ENCODE measurements at regions not wholly inside any gene's neighbourhood (a gene's known extent, or its start where the extent isn't known, plus 50 kb on each side); places are given as distances from the start of the nearest gene placed in this dataset.

DNA sequence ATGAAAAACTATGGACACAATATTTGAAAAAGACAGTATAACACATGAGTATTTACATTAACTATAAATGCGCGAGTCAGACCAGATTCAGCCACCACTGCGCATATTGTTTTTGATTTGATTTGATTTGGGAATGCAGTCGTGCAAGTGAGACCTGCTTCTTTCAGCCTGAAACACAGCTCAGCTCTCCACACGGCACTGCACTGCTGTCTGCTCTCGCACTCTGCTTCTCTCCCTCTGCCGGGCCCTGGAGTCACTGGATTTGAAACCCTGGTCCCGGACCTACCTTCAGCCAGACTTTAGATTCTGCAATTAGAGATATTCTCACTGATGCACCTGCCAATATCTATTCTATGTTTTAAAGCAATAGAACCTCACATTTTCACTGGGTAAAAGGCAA, 143.9 kb upstream of the TMEM132C start:
- CTCF ChIA-PET, result no interaction called here
- Mint-ChIP-seq H3K27ac (no peak overlapping the region), H3K4me3 (no peak overlapping the region), H3K36me3 (peaks cover 45% of the 10 kb centered on the region), H3K4me1 (no peaks in the 10 kb centered on the region), H3K9me3 (peaks cover 64% of the 10 kb centered on the region), H3K27me3 (ENCODE audit: low read depth) (no peaks in the 10 kb centered on the region)
- TF ChIP-seq, protein P1, sequence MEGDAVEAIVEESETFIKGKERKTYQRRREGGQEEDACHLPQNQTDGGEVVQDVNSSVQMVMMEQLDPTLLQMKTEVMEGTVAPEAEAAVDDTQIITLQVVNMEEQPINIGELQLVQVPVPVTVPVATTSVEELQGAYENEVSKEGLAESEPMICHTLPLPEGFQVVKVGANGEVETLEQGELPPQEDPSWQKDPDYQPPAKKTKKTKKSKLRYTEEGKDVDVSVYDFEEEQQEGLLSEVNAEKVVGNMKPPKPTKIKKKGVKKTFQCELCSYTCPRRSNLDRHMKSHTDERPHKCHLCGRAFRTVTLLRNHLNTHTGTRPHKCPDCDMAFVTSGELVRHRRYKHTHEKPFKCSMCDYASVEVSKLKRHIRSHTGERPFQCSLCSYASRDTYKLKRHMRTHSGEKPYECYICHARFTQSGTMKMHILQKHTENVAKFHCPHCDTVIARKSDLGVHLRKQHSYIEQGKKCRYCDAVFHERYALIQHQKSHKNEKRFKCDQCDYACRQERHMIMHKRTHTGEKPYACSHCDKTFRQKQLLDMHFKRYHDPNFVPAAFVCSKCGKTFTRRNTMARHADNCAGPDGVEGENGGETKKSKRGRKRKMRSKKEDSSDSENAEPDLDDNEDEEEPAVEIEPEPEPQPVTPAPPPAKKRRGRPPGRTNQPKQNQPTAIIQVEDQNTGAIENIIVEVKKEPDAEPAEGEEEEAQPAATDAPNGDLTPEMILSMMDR (IDR thresholded peaks at IDR 0.05), result no peak
- TF ChIP-seq E2F5 (CRISPR knock-in tag; IDR thresholded peaks at IDR 0.05) (no peak), NFATC4 (CRISPR knock-in tag; IDR thresholded peaks at IDR 0.05) (no peak)
- TF ChIP-seq, protein P2, sequence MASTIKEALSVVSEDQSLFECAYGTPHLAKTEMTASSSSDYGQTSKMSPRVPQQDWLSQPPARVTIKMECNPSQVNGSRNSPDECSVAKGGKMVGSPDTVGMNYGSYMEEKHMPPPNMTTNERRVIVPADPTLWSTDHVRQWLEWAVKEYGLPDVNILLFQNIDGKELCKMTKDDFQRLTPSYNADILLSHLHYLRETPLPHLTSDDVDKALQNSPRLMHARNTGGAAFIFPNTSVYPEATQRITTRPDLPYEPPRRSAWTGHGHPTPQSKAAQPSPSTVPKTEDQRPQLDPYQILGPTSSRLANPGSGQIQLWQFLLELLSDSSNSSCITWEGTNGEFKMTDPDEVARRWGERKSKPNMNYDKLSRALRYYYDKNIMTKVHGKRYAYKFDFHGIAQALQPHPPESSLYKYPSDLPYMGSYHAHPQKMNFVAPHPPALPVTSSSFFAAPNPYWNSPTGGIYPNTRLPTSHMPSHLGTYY (CRISPR knock-in tag; IDR thresholded peaks at IDR 0.05), result no peak
- TF ChIP-seq, protein P3, sequence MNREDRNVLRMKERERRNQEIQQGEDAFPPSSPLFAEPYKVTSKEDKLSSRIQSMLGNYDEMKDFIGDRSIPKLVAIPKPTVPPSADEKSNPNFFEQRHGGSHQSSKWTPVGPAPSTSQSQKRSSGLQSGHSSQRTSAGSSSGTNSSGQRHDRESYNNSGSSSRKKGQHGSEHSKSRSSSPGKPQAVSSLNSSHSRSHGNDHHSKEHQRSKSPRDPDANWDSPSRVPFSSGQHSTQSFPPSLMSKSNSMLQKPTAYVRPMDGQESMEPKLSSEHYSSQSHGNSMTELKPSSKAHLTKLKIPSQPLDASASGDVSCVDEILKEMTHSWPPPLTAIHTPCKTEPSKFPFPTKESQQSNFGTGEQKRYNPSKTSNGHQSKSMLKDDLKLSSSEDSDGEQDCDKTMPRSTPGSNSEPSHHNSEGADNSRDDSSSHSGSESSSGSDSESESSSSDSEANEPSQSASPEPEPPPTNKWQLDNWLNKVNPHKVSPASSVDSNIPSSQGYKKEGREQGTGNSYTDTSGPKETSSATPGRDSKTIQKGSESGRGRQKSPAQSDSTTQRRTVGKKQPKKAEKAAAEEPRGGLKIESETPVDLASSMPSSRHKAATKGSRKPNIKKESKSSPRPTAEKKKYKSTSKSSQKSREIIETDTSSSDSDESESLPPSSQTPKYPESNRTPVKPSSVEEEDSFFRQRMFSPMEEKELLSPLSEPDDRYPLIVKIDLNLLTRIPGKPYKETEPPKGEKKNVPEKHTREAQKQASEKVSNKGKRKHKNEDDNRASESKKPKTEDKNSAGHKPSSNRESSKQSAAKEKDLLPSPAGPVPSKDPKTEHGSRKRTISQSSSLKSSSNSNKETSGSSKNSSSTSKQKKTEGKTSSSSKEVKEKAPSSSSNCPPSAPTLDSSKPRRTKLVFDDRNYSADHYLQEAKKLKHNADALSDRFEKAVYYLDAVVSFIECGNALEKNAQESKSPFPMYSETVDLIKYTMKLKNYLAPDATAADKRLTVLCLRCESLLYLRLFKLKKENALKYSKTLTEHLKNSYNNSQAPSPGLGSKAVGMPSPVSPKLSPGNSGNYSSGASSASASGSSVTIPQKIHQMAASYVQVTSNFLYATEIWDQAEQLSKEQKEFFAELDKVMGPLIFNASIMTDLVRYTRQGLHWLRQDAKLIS (CRISPR knock-in tag; IDR thresholded peaks at IDR 0.05; ENCODE audit: borderline replicate concordance), result no peak
- DNase-seq (ENCODE audit: low spot score), result no peak
- ATAC-seq, result no peak
- POLR2A ChIA-PET, result no interaction called here

GRCh38 chr12:128131955-128132354, 135.0 kb upstream of the TMEM132C start:
- ChIA-PET POLR2A (no interaction called here), CTCF (no interaction called here)
- Mint-ChIP-seq H3K27me3 (ENCODE audit: low read depth) (peaks cover 16% of the 10 kb centered on the region), H3K4me3 (no peak overlapping the region), H3K4me1 (no peaks in the 10 kb centered on the region), H3K36me3 (peaks cover 75% of the 10 kb centered on the region), H3K9me3 (peaks cover 84% of the 10 kb centered on the region), H3K27ac (no peak overlapping the region)
- no peak for DNase-seq (ENCODE audit: low spot score)
- ATAC-seq, result no peak
- no peak for TF ChIP-seq CBFB (CRISPR knock-in tag; IDR thresholded peaks at IDR 0.05; ENCODE audit: low read depth)

GRCh38 chr12:128133321-128134073, 133.5 kb upstream of the TMEM132C start:
- peaks cover 16% of the 10 kb centered on the region for H3K27me3 Mint-ChIP-seq (ENCODE audit: low read depth)
- H3K9me3 Mint-ChIP-seq, result peaks cover 89% of the 10 kb centered on the region
- H3K4me1 Mint-ChIP-seq, result no peaks in the 10 kb centered on the region
- POLR2A ChIA-PET, result no interaction called here
- no peak overlapping the region for H3K27ac Mint-ChIP-seq
- no peak for ATAC-seq
- peaks cover 80% of the 10 kb centered on the region for H3K36me3 Mint-ChIP-seq
- H3K4me3 Mint-ChIP-seq, result no peak overlapping the region
- no peak for DNase-seq (ENCODE audit: low spot score)
- CTCF ChIA-PET, result no interaction called here
- TF ChIP-seq, protein P4, sequence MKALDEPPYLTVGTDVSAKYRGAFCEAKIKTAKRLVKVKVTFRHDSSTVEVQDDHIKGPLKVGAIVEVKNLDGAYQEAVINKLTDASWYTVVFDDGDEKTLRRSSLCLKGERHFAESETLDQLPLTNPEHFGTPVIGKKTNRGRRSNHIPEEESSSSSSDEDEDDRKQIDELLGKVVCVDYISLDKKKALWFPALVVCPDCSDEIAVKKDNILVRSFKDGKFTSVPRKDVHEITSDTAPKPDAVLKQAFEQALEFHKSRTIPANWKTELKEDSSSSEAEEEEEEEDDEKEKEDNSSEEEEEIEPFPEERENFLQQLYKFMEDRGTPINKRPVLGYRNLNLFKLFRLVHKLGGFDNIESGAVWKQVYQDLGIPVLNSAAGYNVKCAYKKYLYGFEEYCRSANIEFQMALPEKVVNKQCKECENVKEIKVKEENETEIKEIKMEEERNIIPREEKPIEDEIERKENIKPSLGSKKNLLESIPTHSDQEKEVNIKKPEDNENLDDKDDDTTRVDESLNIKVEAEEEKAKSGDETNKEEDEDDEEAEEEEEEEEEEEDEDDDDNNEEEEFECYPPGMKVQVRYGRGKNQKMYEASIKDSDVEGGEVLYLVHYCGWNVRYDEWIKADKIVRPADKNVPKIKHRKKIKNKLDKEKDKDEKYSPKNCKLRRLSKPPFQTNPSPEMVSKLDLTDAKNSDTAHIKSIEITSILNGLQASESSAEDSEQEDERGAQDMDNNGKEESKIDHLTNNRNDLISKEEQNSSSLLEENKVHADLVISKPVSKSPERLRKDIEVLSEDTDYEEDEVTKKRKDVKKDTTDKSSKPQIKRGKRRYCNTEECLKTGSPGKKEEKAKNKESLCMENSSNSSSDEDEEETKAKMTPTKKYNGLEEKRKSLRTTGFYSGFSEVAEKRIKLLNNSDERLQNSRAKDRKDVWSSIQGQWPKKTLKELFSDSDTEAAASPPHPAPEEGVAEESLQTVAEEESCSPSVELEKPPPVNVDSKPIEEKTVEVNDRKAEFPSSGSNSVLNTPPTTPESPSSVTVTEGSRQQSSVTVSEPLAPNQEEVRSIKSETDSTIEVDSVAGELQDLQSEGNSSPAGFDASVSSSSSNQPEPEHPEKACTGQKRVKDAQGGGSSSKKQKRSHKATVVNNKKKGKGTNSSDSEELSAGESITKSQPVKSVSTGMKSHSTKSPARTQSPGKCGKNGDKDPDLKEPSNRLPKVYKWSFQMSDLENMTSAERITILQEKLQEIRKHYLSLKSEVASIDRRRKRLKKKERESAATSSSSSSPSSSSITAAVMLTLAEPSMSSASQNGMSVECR (CRISPR knock-in tag; IDR thresholded peaks at IDR 0.05; ENCODE audit: borderline replicate concordance), result no peak
- TF ChIP-seq MYBL2 (CRISPR knock-in tag; IDR thresholded peaks at IDR 0.05) (no peak), TEAD1 (CRISPR knock-in tag; IDR thresholded peaks at IDR 0.05) (no peak), JAZF1 (CRISPR knock-in tag; IDR thresholded peaks at IDR 0.05) (no peak), HMGA2 (CRISPR knock-in tag; IDR thresholded peaks at IDR 0.05) (no peak), NR1H2 (CRISPR knock-in tag; IDR thresholded peaks at IDR 0.05) (no peak), ZNF423 (CRISPR knock-in tag; IDR thresholded peaks at IDR 0.05) (no peak), NR2C2 (CRISPR knock-in tag; IDR thresholded peaks at IDR 0.05) (no peak)
- TF ChIP-seq, protein P5, sequence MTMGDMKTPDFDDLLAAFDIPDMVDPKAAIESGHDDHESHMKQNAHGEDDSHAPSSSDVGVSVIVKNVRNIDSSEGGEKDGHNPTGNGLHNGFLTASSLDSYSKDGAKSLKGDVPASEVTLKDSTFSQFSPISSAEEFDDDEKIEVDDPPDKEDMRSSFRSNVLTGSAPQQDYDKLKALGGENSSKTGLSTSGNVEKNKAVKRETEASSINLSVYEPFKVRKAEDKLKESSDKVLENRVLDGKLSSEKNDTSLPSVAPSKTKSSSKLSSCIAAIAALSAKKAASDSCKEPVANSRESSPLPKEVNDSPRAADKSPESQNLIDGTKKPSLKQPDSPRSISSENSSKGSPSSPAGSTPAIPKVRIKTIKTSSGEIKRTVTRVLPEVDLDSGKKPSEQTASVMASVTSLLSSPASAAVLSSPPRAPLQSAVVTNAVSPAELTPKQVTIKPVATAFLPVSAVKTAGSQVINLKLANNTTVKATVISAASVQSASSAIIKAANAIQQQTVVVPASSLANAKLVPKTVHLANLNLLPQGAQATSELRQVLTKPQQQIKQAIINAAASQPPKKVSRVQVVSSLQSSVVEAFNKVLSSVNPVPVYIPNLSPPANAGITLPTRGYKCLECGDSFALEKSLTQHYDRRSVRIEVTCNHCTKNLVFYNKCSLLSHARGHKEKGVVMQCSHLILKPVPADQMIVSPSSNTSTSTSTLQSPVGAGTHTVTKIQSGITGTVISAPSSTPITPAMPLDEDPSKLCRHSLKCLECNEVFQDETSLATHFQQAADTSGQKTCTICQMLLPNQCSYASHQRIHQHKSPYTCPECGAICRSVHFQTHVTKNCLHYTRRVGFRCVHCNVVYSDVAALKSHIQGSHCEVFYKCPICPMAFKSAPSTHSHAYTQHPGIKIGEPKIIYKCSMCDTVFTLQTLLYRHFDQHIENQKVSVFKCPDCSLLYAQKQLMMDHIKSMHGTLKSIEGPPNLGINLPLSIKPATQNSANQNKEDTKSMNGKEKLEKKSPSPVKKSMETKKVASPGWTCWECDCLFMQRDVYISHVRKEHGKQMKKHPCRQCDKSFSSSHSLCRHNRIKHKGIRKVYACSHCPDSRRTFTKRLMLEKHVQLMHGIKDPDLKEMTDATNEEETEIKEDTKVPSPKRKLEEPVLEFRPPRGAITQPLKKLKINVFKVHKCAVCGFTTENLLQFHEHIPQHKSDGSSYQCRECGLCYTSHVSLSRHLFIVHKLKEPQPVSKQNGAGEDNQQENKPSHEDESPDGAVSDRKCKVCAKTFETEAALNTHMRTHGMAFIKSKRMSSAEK (CRISPR knock-in tag; IDR thresholded peaks at IDR 0.05; ENCODE audit: borderline replicate concordance), result no peak
